ENCODE measurements at regions not wholly inside any gene's neighbourhood (a gene's known extent, or its start where the extent isn't known, plus 50 kb on each side); places are given as distances from the start of the nearest gene placed in this dataset.

DNA sequence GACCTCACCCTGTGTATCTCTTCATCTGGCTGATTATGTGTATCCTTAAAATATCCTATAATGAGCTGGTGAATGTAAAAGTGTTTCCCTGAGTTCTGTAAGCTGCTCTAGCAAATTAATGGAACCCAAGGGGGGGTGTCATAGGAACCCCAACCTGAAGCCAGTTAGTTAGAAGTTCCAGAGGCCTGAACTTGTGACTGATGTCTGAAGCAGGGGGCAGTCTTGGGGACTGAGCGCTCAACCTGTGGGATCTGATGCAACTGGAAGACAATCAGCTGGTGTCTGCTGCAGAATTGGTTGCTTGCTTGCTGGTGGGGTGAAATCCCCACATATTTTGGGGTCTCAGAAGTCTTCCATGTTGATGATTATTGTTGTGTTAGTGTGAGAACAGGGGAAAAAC lies 75.7 kb upstream of the NKD1 start:
- ATAC-seq (no peak), DNase-seq (ENCODE audit: missing footprints) (no peak)
- intact Hi-C loops (cut with DNase I), result no loop called here

- DNase-seq (ENCODE audit: missing footprints) (no peak), ATAC-seq (no peak)
- intact Hi-C loops (cut with DNase I), result no loop called here
Measured at GRCh38 chr16:50470687-50471086, 77.5 kb upstream of the NKD1 start.

- intact Hi-C loops (cut with DNase I), result no loop called here
- ATAC-seq (peak; percentile 31), DNase-seq (ENCODE audit: missing footprints) (no peak)
Measured at GRCh38 chr16:50469744-50470321, 78.4 kb upstream of the NKD1 start.

DNA sequence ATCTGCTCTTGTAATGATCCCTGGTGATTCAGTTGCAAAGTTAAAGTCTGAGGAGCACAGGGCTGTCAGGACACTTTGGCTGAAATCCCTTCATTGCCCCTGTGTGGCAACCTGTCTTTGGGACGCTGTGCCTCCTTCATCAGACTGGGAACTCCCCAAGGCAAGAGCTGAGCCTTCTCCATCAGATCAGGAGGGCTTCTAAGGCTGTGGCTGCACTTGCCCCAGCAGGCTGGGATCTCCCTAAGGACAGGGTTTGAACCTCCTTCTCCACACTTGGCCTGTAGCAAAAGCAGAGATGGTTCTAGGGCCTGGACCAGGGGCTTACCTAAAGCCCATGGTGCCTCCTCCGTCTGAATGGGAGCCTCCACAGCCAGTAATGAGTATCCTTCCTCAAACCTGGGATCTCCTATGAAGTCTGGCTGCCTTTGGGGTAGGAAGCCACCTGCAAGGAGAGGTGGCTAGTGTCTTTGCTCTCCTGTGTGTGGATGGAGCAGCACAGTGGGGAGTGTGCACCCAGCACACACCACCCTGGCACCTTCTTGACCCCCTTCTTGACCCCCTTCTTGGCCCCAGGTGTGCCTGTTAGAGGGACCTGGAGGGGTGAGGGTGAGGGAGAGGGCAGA lies 79.0 kb upstream of the NKD1 start:
- intact Hi-C loops (cut with DNase I), result no loop called here
- ATAC-seq, result no peak
- DNase-seq (ENCODE audit: missing footprints), result no peak

DNA sequence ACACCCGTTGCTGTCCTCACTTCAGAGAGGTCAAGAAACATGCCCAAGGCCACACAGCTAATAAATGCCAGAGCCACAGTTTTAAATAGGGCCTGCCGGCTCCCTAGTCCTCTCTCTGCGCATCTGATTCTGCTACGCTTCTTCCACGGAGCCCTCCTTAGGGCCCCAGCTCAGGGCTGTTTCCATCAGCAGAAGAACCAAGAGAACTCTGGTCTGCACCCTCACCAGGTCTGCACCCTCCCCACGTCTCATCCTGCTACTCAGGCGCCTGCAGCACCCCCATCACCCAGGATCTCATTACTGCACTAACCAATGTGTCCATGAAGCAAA lies 79.5 kb upstream of the NKD1 start:
- no peak for DNase-seq (ENCODE audit: missing footprints)
- intact Hi-C loops (cut with DNase I), result no loop called here
- peak; percentile 33 for ATAC-seq

GRCh38 chr16:50467943-50468748 lies 80.0 kb upstream of the NKD1 start:
- intact Hi-C loops (cut with DNase I), result no loop called here
- DNase-seq (ENCODE audit: missing footprints), result no peak

DNA sequence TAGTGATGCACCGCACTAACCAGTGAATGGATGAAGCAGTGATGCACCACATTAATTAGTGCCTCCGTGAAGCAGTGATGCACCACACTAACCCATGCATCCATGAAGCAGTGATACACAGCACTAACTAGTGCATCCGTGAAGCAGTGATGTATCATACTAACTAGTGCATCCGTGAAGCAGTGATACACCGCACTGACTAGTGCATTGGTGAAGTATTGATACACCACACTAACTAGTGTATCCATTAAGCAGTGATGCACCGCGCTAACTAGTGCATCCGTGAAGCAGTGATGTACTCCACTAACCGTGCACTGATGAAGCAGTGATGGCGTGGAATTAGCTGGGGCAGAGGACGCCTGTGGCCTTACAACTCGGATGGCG lies 80.6 kb upstream of the NKD1 start:
- ATAC-seq, result no peak
- DNase-seq (ENCODE audit: missing footprints), result no peak
- intact Hi-C loops (cut with DNase I), result no loop called here

More at GRCh38 chr16:50467943-50468748, 80.0 kb upstream of the NKD1 start:
- no peak for ATAC-seq

GRCh38 chr16:50466170-50466569 lies 82.0 kb upstream of the NKD1 start:
- intact Hi-C loops (cut with DNase I), result no loop called here
- ATAC-seq (no peak), DNase-seq (ENCODE audit: missing footprints) (no peak)

DNA sequence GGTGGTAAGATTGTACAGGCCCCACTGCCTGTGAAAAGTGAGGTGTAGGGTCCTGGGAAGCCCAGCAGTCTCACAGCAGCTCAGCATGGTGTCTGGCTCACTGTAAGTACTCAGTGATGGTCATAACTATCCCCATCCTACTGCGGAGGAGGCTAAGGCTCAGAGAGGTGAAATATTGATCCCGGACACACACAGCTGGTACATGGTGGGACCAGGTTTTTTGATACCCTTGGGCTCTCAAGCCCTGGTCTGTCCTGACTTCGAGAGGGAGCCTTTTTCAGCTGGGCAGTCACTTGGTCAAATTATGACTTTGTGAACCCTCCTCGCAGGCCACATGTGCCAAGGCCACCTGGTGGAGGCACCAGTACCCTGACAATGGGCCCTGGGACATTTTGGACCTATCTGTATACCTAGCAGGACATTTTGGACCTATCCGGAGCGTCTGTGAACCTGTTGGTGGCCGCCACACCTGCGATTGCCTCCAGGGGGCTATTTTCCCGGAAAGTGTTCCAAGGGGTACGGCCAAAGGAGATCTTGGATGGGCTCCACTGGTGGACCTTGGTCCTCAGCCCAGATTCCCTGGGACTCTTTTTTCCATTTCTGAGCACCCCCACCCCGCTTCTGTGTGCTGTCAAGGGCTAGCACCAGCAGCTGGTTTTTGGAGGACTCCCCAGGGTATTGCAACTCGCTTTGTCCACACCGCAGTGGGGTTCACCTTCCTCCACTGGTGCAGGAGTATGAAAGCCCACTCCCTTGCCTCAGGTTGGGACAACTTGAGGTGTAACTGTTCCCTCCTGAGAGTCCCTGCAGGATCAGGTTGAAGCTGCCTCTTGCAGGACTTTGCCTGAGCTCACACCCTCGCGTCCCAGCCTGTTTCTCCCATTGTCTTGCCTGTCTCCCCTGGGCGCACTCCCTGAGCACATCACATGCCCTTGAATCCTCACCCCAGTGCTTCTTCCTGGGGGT lies 83.6 kb upstream of the NKD1 start:
- ATAC-seq (no peak), DNase-seq (ENCODE audit: missing footprints) (no peak)
- intact Hi-C loops (cut with DNase I), result no loop called here

- DNase-seq (ENCODE audit: missing footprints) (no peak), ATAC-seq (no peak)
- intact Hi-C loops (cut with DNase I), result no loop called here
Measured at GRCh38 chr16:50463581-50464324, 84.4 kb upstream of the NKD1 start.

DNA sequence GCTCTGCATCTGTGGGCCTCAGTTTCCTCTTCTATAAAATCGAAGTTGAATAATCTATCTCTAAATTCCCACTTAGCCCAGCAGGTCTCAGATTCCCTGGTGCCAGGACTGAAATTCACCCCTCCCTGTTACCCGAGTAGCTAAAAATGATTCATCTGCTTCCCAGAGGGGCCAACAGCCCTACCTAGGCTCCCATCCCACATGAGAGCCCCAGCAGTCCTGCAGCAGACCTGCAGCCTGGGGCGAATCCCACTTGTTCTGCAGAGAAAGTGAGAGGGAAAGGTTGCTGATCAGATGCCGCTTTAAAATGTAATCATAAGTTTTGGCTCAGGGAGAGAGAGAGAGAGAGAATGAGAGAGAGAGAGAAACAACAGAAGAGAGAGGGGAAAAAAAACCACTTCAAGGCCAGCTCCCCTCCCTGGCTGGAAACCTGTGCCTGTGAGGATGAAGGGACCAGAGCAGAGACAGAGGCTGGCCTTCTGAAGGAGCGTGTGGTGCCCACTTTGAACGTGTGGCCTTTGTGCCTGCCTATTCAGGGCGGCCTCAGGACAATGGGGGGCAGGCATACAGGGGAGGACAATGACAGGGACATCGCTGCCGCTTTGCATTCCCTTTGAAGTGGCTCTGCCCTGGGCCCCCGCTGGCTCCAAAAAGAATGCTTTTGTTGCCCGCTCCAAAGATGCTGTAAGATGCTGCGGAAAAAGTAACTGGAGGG lies 85.2 kb upstream of the NKD1 start:
- DNase-seq (ENCODE audit: missing footprints) (no peak), ATAC-seq (no peak)
- intact Hi-C loops (cut with DNase I), result no loop called here

- ATAC-seq (no peak), DNase-seq (ENCODE audit: missing footprints) (no peak)
- intact Hi-C loops (cut with DNase I), result no loop called here
Measured at GRCh38 chr16:50461400-50461760, 86.8 kb upstream of the NKD1 start.

GRCh38 chr16:50460538-50461399 lies 87.4 kb upstream of the NKD1 start:
- ATAC-seq, result no peak
- intact Hi-C loops (cut with DNase I), result no loop called here
- no peak for DNase-seq (ENCODE audit: missing footprints)

- ATAC-seq (no peak), DNase-seq (ENCODE audit: missing footprints) (no peak)
- intact Hi-C loops (cut with DNase I), result no loop called here
Measured at GRCh38 chr16:50459496-50460080, 88.6 kb upstream of the NKD1 start.

DNA sequence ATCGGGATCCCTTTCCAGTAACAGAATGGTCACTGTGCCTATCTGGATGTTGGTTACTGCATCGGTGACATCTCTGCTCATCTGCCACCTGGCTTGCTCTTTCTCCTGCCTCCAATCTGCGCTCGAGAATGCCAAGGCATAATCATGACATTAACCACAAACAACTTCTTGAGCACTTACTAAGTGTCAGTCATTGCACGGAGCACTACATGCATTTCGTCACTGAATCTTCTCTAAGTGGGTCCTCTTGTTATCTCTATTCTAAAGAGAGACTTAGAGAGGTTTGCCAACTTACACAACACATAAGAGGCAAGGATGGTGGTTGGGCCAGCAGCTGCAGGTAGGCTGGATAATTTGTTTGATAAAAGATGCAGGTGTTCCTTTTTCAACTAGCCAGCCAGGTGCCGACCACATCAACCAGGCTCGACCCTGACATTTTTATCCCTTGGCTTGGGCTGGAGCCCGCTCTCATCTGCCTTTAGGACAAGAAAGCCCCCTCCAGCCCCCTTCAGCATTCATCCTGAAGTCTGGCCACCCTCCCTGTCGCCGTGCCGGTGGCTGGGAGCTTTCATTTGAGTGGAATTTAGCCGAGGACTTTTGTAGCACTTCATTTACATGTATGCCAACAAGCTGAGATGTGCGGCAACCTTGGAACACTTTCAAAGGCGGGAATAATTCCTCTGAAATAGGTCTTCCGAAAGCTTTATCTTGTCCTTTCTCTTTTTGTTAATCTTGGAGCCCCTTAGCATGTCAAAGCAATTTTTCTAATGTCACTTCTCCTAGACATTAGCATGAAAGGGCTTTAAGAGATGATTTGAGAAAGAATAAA lies 89.3 kb upstream of the NKD1 start:
- intact Hi-C loops (cut with DNase I), result no loop called here
- ATAC-seq (no peak), DNase-seq (ENCODE audit: missing footprints) (no peak)

DNA sequence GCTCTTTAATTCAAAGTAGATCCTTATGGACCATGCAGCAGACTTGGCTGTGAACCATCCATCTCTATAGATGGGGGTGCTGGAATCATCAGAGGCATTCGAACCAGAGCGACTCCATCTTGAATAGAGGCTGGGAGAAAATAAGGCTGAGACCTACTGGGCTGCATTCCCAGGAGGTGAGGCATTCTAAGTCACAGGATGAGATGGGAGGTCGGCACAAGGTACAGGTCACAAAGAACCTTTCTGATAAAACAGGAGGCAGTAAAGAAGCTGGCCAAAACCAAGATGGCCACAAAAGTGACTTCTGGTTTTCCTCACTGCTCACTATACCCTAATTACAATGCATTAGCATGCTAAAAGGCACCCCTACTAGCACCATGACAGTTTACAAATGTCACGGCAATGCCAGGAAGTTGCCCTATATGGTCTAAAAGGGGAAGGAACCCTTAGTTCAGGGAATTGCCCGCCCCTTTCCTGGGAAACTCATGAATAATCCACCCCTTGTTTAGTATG lies 89.2 kb upstream of the BRD7 start:
- no peak for DNase-seq (ENCODE audit: missing footprints)
- intact Hi-C loops (cut with DNase I), result no loop called here
- no peak for ATAC-seq
